ENCODE measurements at regions not wholly inside any gene's neighbourhood (a gene's known extent, or its start where the extent isn't known, plus 50 kb on each side); places are given as distances from the start of the nearest gene placed in this dataset.
"Not testable (repeated sequence)": the region's sequence is repeated elsewhere in the genome, so short reads cannot be mapped to it uniquely, and the experiment has no call there.

GRCh38 chr11:86145439-86146156, 76.7 kb upstream of the PICALM start:
- H3K4me1 ChIP-seq (ENCODE audit: low read depth), result peaks cover 8% of the 10 kb centered on the region
- H3K36me3 ChIP-seq, result no peaks in the 10 kb centered on the region
- no peak for TF ChIP-seq CTCF (IDR thresholded peaks at IDR 0.05; ENCODE audit: low read depth, low read length)
- H3K27me3 ChIP-seq, result no peaks in the 10 kb centered on the region
- no peak overlapping the region for H3K27ac ChIP-seq
- H3K4me3 ChIP-seq, result no peak overlapping the region
- DNase-seq (ENCODE audit: low read depth in 1 of 2, low spot score in 1 of 2), result no peak
- H3K9me3 ChIP-seq (ENCODE audit: low read depth), result no peaks in the 10 kb centered on the region

GRCh38 chr11:86144846-86145245, 76.0 kb upstream of the PICALM start:
- Histone ChIP-seq H3K36me3 (no peaks in the 10 kb centered on the region), H3K4me3 (no peak overlapping the region), H3K4me1 (ENCODE audit: low read depth) (peaks cover 8% of the 10 kb centered on the region), H3K27ac (no peak overlapping the region), H3K27me3 (no peaks in the 10 kb centered on the region), H3K9me3 (ENCODE audit: low read depth) (no peaks in the 10 kb centered on the region)
- no peak for TF ChIP-seq CTCF (IDR thresholded peaks at IDR 0.05; ENCODE audit: low read depth, low read length)
- no peak for DNase-seq (ENCODE audit: low read depth in 1 of 2, low spot score in 1 of 2)

- H3K36me3 ChIP-seq; H3K27ac ChIP-seq; H3K27me3 ChIP-seq; H3K9me3 ChIP-seq (ENCODE audit: low read depth); DNase-seq (ENCODE audit: low read depth in 1 of 2, low spot score in 1 of 2); H3K4me3 ChIP-seq; H3K4me1 ChIP-seq (ENCODE audit: low read depth): not testable (repeated sequence)
These were observed 75.2 kb upstream of the PICALM start for GRCh38 chr11:86144087-86144486.

- Histone ChIP-seq H3K27ac (no peak overlapping the region), H3K27me3 (no peaks in the 10 kb centered on the region), H3K4me3 (no peak overlapping the region), H3K36me3 (no peaks in the 10 kb centered on the region), H3K9me3 (ENCODE audit: low read depth) (no peaks in the 10 kb centered on the region), H3K4me1 (ENCODE audit: low read depth) (peaks cover 5% of the 10 kb centered on the region)
- no peak for DNase-seq (ENCODE audit: low read depth in 1 of 2, low spot score in 1 of 2)
- no peak for TF ChIP-seq CTCF (IDR thresholded peaks at IDR 0.05; ENCODE audit: low read depth, low read length)
These were observed 74.5 kb upstream of the PICALM start for GRCh38 chr11:86143087-86144030.

- no peak for TF ChIP-seq CTCF (IDR thresholded peaks at IDR 0.05; ENCODE audit: low read depth, low read length)
- no peak for DNase-seq (ENCODE audit: low read depth in 1 of 2, low spot score in 1 of 2)
- Histone ChIP-seq H3K27ac (no peak overlapping the region), H3K9me3 (ENCODE audit: low read depth) (no peaks in the 10 kb centered on the region), H3K27me3 (no peaks in the 10 kb centered on the region), H3K4me3 (no peak overlapping the region), H3K4me1 (ENCODE audit: low read depth) (no peaks in the 10 kb centered on the region), H3K36me3 (no peaks in the 10 kb centered on the region)
These were observed 73.3 kb upstream of the PICALM start for GRCh38 chr11:86142170-86142569.

- no peak overlapping the region for H3K27ac ChIP-seq
- no peaks in the 10 kb centered on the region for H3K9me3 ChIP-seq (ENCODE audit: low read depth)
- no peak for TF ChIP-seq CTCF (IDR thresholded peaks at IDR 0.05; ENCODE audit: low read depth, low read length)
- H3K4me3 ChIP-seq, result no peak overlapping the region
- H3K27me3 ChIP-seq, result no peaks in the 10 kb centered on the region
- H3K4me1 ChIP-seq (ENCODE audit: low read depth), result no peaks in the 10 kb centered on the region
- no peak for DNase-seq (ENCODE audit: low read depth in 1 of 2, low spot score in 1 of 2)
- no peaks in the 10 kb centered on the region for H3K36me3 ChIP-seq
These were observed 72.8 kb upstream of the PICALM start for GRCh38 chr11:86141727-86142126.
